Thyroid gland (tissue), 4 donors: ENCODE measurements at regions not wholly inside any gene's neighbourhood (a gene's known extent, or its start where the extent isn't known, plus 50 kb on each side); places are given as distances from the start of the nearest gene placed in this dataset.

Source experiments
- DNase-seq, 2 donors: peaks; one replicate each; pipeline ENCODE4 v3.0.0-alpha.2; 2019
- H3K27ac ChIP-seq, 3 donors: fragments of 200-600 bp; sonication (generic); 1 replicate in 2 of 3; 2 replicates in 1 of 3; pipeline ENCODE4 v1.5.1; 2016 to 2019; ENCODE audit warnings: mild to moderate bottlenecking in 1 of 3, moderate library complexity in 1 of 3
- H3K27me3 ChIP-seq: fragments of 200-600 bp; sonication (generic); one replicate; pipeline ENCODE4 v1.5.1; 2019
- H3K36me3 ChIP-seq, 2 donors: fragments of 200-600 bp; sonication (generic); one replicate each; pipeline ENCODE4 v1.5.1; 2016 to 2019
- H3K4me1 ChIP-seq, 2 donors: fragments of 200-600 bp; sonication (generic); one replicate each; pipeline ENCODE4 v1.5.1; 2017 to 2019
- H3K4me3 ChIP-seq, 3 donors: fragments of 200-600 bp; sonication (generic); replicated peaks in 1 of 3; 1 replicate in 2 of 3; 2 replicates in 1 of 3; pipeline ENCODE4 v1.5.1; 2016; ENCODE audit warnings: mild to moderate bottlenecking in 1 of 3
- H3K9me3 ChIP-seq: fragments of 200-600 bp; sonication (generic); one replicate; pipeline ENCODE4 v1.5.1; 2017
- CTCF ChIP-seq, 6 experiments: fragments of 200-600 bp in 3 of 6; fragments of 450-650 bp in 3 of 6; sonication (generic) in 3 of 6; IDR thresholded peaks; one replicate each; pipeline ENCODE4 v1.5.1; 2016 to 2019; ENCODE audit warnings: antibody characterized with exemption in 6 of 6, mild to moderate bottlenecking in 2 of 6, inconsistent platforms in 1 of 6, moderate library complexity in 1 of 6
- POLR2A ChIP-seq, 2 donors: fragments of 450-650 bp; IDR thresholded peaks; one replicate each; pipeline ENCODE4 v1.6.1; 2017; ENCODE audit warnings: antibody characterized with exemption in 2 of 2, mild to moderate bottlenecking in 2 of 2, moderate library complexity in 1 of 2
- WGBS, 2 donors: methylation state at CpG; one replicate each; pipeline ENCODE4 v1.1.5; 2017; 5-methylcytosine and 5-hydroxymethylcytosine counted together
- intact Hi-C: fragments of 100-400 bp; cut with DNase I; formaldehyde crosslinking; loops from one replicate; pipeline ENCODE4 v1.15.1; 2023

- 91 to 92% methylated on average over 1 of the region's 1 CpG for WGBS, 2 donors
- Histone ChIP-seq H3K36me3 (no peaks in the 10 kb centered on the region), H3K4me3 (no peak overlapping the region), H3K27me3 (no peaks in the 10 kb centered on the region), H3K4me1 (no peaks in the 10 kb centered on the region), H3K9me3 (no peaks in the 10 kb centered on the region), H3K27ac (no peak overlapping the region)
- DNase-seq = no peak
- TF ChIP-seq CTCF (IDR thresholded peaks at IDR 0.05) = no peak
- no peak for TF ChIP-seq POLR2A (IDR thresholded peaks at IDR 0.05)
- intact Hi-C loops = no loop called here
Observed at GRCh38 chr4:33270403-33270802, 2550.2 kb downstream of the PCDH7 start.

- no peaks in the 10 kb centered on the region for H3K4me1 ChIP-seq
- 96 to 97% methylated on average over 1 of the region's 1 CpG for WGBS, 2 donors
- no peaks in the 10 kb centered on the region for H3K27me3 ChIP-seq
- no peaks in the 10 kb centered on the region for H3K9me3 ChIP-seq
- H3K36me3 ChIP-seq = no peaks in the 10 kb centered on the region
- DNase-seq = no peak
- TF ChIP-seq CTCF (IDR thresholded peaks at IDR 0.05) = no peak
- TF ChIP-seq POLR2A (IDR thresholded peaks at IDR 0.05) = no peak
- no peak overlapping the region for H3K27ac ChIP-seq
- intact Hi-C loops = no loop called here
- H3K4me3 ChIP-seq = no peak overlapping the region
Observed at GRCh38 chr4:33272722-33273121, 2552.6 kb downstream of the PCDH7 start.

GRCh38 chr4:33283818-33284217 lies 2563.6 kb downstream of the PCDH7 start:
- no peak for DNase-seq
- intact Hi-C loops = no loop called here
- no peak overlapping the region for H3K4me3 ChIP-seq
- WGBS, 2 donors = 88% methylated on average over 1 of the region's 1 CpG
- no peaks in the 10 kb centered on the region for H3K4me1 ChIP-seq
- no peak for TF ChIP-seq CTCF (IDR thresholded peaks at IDR 0.05)
- TF ChIP-seq POLR2A (IDR thresholded peaks at IDR 0.05) = no peak
- H3K9me3 ChIP-seq = no peaks in the 10 kb centered on the region
- H3K27me3 ChIP-seq = no peaks in the 10 kb centered on the region
- H3K27ac ChIP-seq = no peak overlapping the region
- no peaks in the 10 kb centered on the region for H3K36me3 ChIP-seq

- intact Hi-C loops = no loop called here
- H3K27me3 ChIP-seq = no peaks in the 10 kb centered on the region
- no peaks in the 10 kb centered on the region for H3K4me1 ChIP-seq
- H3K9me3 ChIP-seq = no peaks in the 10 kb centered on the region
- H3K36me3 ChIP-seq = no peaks in the 10 kb centered on the region
- no peak for DNase-seq
- WGBS, 2 donors = 79 to 83% methylated on average over 3 of the region's 3 CpGs
- H3K4me3 ChIP-seq = no peak overlapping the region
- no peak for TF ChIP-seq POLR2A (IDR thresholded peaks at IDR 0.05)
- TF ChIP-seq CTCF (IDR thresholded peaks at IDR 0.05) = no peak
- H3K27ac ChIP-seq = no peak overlapping the region
Observed at GRCh38 chr4:33296876-33297455, 2576.8 kb downstream of the PCDH7 start.

GRCh38 chr4:33302321-33302720 lies 2582.2 kb downstream of the PCDH7 start:
- H3K9me3 ChIP-seq = no peaks in the 10 kb centered on the region
- no peaks in the 10 kb centered on the region for H3K4me1 ChIP-seq
- H3K36me3 ChIP-seq = no peaks in the 10 kb centered on the region
- H3K27ac ChIP-seq = no peak overlapping the region
- WGBS, 2 donors = 24 to 43% methylated on average over 2 of the region's 2 CpGs
- no peak overlapping the region for H3K4me3 ChIP-seq
- H3K27me3 ChIP-seq = no peaks in the 10 kb centered on the region
- TF ChIP-seq CTCF (IDR thresholded peaks at IDR 0.05) = no peak
- no peak for TF ChIP-seq POLR2A (IDR thresholded peaks at IDR 0.05)
- intact Hi-C loops = no loop called here
- DNase-seq = no peak
